ENCODE measurements at regions not wholly inside any gene's neighbourhood (a gene's known extent, or its start where the extent isn't known, plus 50 kb on each side); places are given as distances from the start of the nearest gene placed in this dataset.

- TF ChIP-seq CTCF (IDR thresholded peaks at IDR 0.05 in 2 of 3, conservative IDR thresholded peaks at IDR 0.05 in 1 of 3; ENCODE audit: control insufficient read depth in 2 of 3, extremely low read depth in 1 of 3, insufficient read depth in 1 of 3, low read depth in 3 of 3, low read length in 3 of 3): no peak
- TF ChIP-seq FOXM1 (IDR thresholded peaks at IDR 0.05; ENCODE audit: low read depth, low read length): no peak
- no peak for TF ChIP-seq ZNF274 (IDR thresholded peaks at IDR 0.05; ENCODE audit: insufficient read depth, insufficient read length)
- no peak for TF ChIP-seq BCL11A (IDR thresholded peaks at IDR 0.05; ENCODE audit: low read depth, low read length)
- no peak for TF ChIP-seq RCOR1 (conservative IDR thresholded peaks at IDR 0.05; ENCODE audit: low read depth, low read length)
- no peak for TF ChIP-seq BMI1 (IDR thresholded peaks at IDR 0.05; ENCODE audit: borderline replicate concordance)
- TF ChIP-seq EZH2 (IDR thresholded peaks at IDR 0.05; ENCODE audit: borderline replicate concordance, control insufficient read depth, low read depth, low read length): no peak
- TF ChIP-seq HCFC1 (IDR thresholded peaks at IDR 0.05; ENCODE audit: low read length): no peak
These were observed 71.0 kb downstream of the CRYGS start for GRCh38 chr3:186473166-186473565.
